SIG-M5 treated with dmso at 0.1 percent for 504 hours (cell line): ENCODE measurements at regions not wholly inside any gene's neighbourhood (a gene's known extent, or its start where the extent isn't known, plus 50 kb on each side); places are given as distances from the start of the nearest gene placed in this dataset.

Source experiments
- DNase-seq: peaks from one replicate; lab custom pipeline; 2025; ENCODE audit not compliant: unreplicated experiment; lab: John Stamatoyannopoulos, UW

- no peak for DNase-seq
Measured at GRCh38 chr6:132972254-132972653, 157.9 kb downstream of the RPS12 start.

- no peak for DNase-seq
Measured at GRCh38 chr6:132972971-132973370, 158.6 kb downstream of the RPS12 start.

GRCh38 chr6:132973514-132973993 lies 159.2 kb downstream of the RPS12 start:
- DNase-seq = no peak

- no peak for DNase-seq
Measured at GRCh38 chr6:132974122-132974521, 159.8 kb downstream of the RPS12 start.

GRCh38 chr6:132977413-132977812 lies 163.0 kb downstream of the RPS12 start:
- DNase-seq = no peak

GRCh38 chr6:132978685-132979084 lies 164.3 kb downstream of the RPS12 start:
- no peak for DNase-seq

- DNase-seq = no peak
Measured at GRCh38 chr6:132993738-132994137, 179.4 kb downstream of the RPS12 start.

GRCh38 chr6:132995009-132995408 lies 180.6 kb downstream of the RPS12 start:
- no peak for DNase-seq

GRCh38 chr6:132995432-132995831 lies 181.1 kb downstream of the RPS12 start:
- DNase-seq = no peak

GRCh38 chr6:132998418-132998817 lies 184.0 kb downstream of the RPS12 start:
- DNase-seq = no peak

- DNase-seq = no peak
Measured at GRCh38 chr6:133001040-133001565, 186.7 kb downstream of the RPS12 start.

GRCh38 chr6:133004304-133004884 lies 190.0 kb downstream of the RPS12 start:
- no peak for DNase-seq

GRCh38 chr6:133012774-133013173 lies 198.4 kb downstream of the RPS12 start:
- DNase-seq = no peak

GRCh38 chr6:133016631-133017030 lies 202.3 kb downstream of the RPS12 start:
- no peak for DNase-seq

GRCh38 chr6:133017581-133017980 lies 203.2 kb downstream of the RPS12 start:
- DNase-seq = no peak

GRCh38 chr6:133026705-133027104 lies 212.3 kb downstream of the RPS12 start:
- no peak for DNase-seq

- DNase-seq = no peak
Measured at GRCh38 chr6:133033263-133033662, 207.9 kb upstream of the EYA4 start.

GRCh38 chr6:133034509-133035206 lies 206.5 kb upstream of the EYA4 start:
- DNase-seq = no peak

GRCh38 chr6:133040094-133040802 lies 200.9 kb upstream of the EYA4 start:
- DNase-seq = peak; percentile 4

GRCh38 chr6:133040803-133041419 lies 200.2 kb upstream of the EYA4 start:
- DNase-seq = no peak

- no peak for DNase-seq
Measured at GRCh38 chr6:133042550-133043120, 198.5 kb upstream of the EYA4 start.
